ENCODE measurements at regions not wholly inside any gene's neighbourhood (a gene's known extent, or its start where the extent isn't known, plus 50 kb on each side); places are given as distances from the start of the nearest gene placed in this dataset.

DNA sequence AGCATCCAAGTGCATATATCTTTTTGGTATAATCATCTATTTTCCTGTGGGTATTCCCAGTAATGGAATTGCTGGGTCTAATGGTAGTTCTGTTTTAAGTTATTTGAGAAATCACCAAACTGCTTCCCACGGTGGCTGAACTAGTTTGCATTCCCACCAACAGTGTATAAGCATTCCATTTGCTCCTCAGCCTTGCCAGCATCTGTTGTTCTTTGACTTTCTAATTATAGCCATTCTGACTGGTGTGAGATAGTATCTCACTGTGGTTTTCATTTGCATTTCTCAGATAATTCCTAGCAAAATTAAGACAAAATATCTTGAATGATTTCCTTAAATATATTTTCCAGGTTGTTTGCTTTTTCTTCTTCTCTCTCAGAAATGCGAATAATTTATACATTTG, 341.1 kb downstream of the GBA3 start:
- no peak overlapping the region for H3K9ac ChIP-seq (ENCODE audit: low read depth, low read length, poor library complexity, severe bottlenecking)
- no peak overlapping the region for H2AFZ ChIP-seq (ENCODE audit: low read length)
- H3K79me2 ChIP-seq (ENCODE audit: insufficient read depth, low read length): no peaks in the 10 kb centered on the region
- H3K36me3 ChIP-seq (ENCODE audit: insufficient read depth, low read length): no peaks in the 10 kb centered on the region
- no peaks in the 10 kb centered on the region; the same call in 1 of the 2 replicates for H3K9me3 ChIP-seq (ENCODE audit: insufficient read depth, low read depth, low read length)
- no peaks in the 10 kb centered on the region for H3K4me1 ChIP-seq (ENCODE audit: insufficient read depth, low read length, poor library complexity, severe bottlenecking)
- no peaks in the 10 kb centered on the region for H3F3A ChIP-seq (ENCODE audit: low read depth)
- H3K4me3 ChIP-seq (ENCODE audit: low read length, poor library complexity, severe bottlenecking): no peak overlapping the region
- H3K27me3 ChIP-seq (ENCODE audit: insufficient read depth, low read length, poor library complexity, severe bottlenecking): no peaks in the 10 kb centered on the region
- H3K9me2 ChIP-seq (replicated peaks; ENCODE audit: low read depth, low read length): no peaks in the 10 kb centered on the region
- TF ChIP-seq EZH2phosphoT487 (IDR thresholded peaks at IDR 0.05; ENCODE audit: borderline replicate concordance): no peak
- TF ChIP-seq, protein P1, sequence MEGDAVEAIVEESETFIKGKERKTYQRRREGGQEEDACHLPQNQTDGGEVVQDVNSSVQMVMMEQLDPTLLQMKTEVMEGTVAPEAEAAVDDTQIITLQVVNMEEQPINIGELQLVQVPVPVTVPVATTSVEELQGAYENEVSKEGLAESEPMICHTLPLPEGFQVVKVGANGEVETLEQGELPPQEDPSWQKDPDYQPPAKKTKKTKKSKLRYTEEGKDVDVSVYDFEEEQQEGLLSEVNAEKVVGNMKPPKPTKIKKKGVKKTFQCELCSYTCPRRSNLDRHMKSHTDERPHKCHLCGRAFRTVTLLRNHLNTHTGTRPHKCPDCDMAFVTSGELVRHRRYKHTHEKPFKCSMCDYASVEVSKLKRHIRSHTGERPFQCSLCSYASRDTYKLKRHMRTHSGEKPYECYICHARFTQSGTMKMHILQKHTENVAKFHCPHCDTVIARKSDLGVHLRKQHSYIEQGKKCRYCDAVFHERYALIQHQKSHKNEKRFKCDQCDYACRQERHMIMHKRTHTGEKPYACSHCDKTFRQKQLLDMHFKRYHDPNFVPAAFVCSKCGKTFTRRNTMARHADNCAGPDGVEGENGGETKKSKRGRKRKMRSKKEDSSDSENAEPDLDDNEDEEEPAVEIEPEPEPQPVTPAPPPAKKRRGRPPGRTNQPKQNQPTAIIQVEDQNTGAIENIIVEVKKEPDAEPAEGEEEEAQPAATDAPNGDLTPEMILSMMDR (conservative IDR thresholded peaks at IDR 0.05; ENCODE audit: low read length): no peak
- H3K4me2 ChIP-seq (ENCODE audit: low read depth, low read length, poor library complexity, severe bottlenecking): no peak overlapping the region
- no peaks in the 10 kb centered on the region for H4K20me1 ChIP-seq (ENCODE audit: insufficient read depth, low read length, poor library complexity, severe bottlenecking)

DNA sequence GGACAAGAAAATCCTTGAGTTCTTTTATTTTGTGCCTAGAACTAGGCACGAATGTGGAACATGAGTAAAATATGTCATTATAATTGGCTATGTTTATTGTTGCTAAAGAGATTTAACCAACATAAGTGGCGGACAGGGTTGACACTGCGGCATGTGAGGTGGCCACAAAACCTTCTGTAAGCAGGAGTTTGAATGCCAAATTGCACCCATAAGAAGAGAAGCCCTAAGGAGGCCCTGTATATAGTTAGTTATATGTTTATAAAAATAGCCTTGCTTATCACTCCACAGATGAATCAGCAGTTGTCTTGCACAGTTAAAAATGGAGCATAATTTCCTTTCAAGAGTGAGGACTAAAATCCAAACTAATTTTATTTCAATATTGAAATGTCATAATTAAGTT, 336.1 kb downstream of the GBA3 start:
- Histone ChIP-seq H3K9me2 (replicated peaks; ENCODE audit: low read depth, low read length) (no peaks in the 10 kb centered on the region), H3K36me3 (ENCODE audit: insufficient read depth, low read length) (no peaks in the 10 kb centered on the region), H3K9ac (ENCODE audit: low read depth, low read length, poor library complexity, severe bottlenecking) (no peak overlapping the region), H3K4me1 (ENCODE audit: insufficient read depth, low read length, poor library complexity, severe bottlenecking) (no peaks in the 10 kb centered on the region), H3K4me2 (ENCODE audit: low read depth, low read length, poor library complexity, severe bottlenecking) (no peak overlapping the region), H3K27me3 (ENCODE audit: insufficient read depth, low read length, poor library complexity, severe bottlenecking) (no peaks in the 10 kb centered on the region), H3K4me3 (ENCODE audit: low read length, poor library complexity, severe bottlenecking) (no peak overlapping the region), H3F3A (ENCODE audit: low read depth) (no peaks in the 10 kb centered on the region), H3K9me3 (ENCODE audit: insufficient read depth, low read depth, low read length) (no peaks in the 10 kb centered on the region), H2AFZ (ENCODE audit: low read length) (no peak overlapping the region), H4K20me1 (ENCODE audit: insufficient read depth, low read length, poor library complexity, severe bottlenecking) (no peaks in the 10 kb centered on the region), H3K79me2 (ENCODE audit: insufficient read depth, low read length) (no peaks in the 10 kb centered on the region)
- TF ChIP-seq, protein P1 (conservative IDR thresholded peaks at IDR 0.05; ENCODE audit: low read length): no peak
- TF ChIP-seq EZH2phosphoT487 (IDR thresholded peaks at IDR 0.05; ENCODE audit: borderline replicate concordance): no peak

DNA sequence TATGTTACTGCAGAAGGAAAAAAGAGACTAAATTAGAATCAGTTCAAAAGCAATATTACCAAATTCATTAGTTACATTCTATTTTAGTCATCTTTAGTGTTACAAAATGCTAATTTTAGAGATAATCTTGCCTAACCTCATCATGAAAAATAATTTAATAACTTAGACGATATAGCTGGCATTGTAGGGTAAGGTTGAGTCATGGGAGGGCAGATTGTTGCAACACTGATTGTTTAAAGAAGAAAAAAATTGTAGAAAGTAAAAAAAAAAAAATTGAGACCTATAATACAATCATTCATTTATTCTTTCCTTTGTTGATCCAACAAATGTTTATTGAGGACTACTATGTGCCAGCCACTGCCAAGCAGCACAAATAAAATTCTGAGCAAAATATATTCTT, 330.9 kb downstream of the GBA3 start:
- Histone ChIP-seq H3K79me2 (ENCODE audit: insufficient read depth, low read length) (no peaks in the 10 kb centered on the region), H4K20me1 (ENCODE audit: insufficient read depth, low read length, poor library complexity, severe bottlenecking) (no peaks in the 10 kb centered on the region), H3K4me1 (ENCODE audit: insufficient read depth, low read length, poor library complexity, severe bottlenecking) (no peaks in the 10 kb centered on the region), H3F3A (ENCODE audit: low read depth) (no peaks in the 10 kb centered on the region), H3K4me2 (ENCODE audit: low read depth, low read length, poor library complexity, severe bottlenecking) (no peak overlapping the region), H3K27me3 (ENCODE audit: insufficient read depth, low read length, poor library complexity, severe bottlenecking) (no peaks in the 10 kb centered on the region), H3K9ac (ENCODE audit: low read depth, low read length, poor library complexity, severe bottlenecking) (no peak overlapping the region), H3K4me3 (ENCODE audit: low read length, poor library complexity, severe bottlenecking) (no peak overlapping the region), H3K36me3 (ENCODE audit: insufficient read depth, low read length) (no peaks in the 10 kb centered on the region), H3K9me3 (ENCODE audit: insufficient read depth, low read depth, low read length) (no peaks in the 10 kb centered on the region), H2AFZ (ENCODE audit: low read length) (no peak overlapping the region), H3K9me2 (replicated peaks; ENCODE audit: low read depth, low read length) (no peaks in the 10 kb centered on the region)
- TF ChIP-seq EZH2phosphoT487 (IDR thresholded peaks at IDR 0.05; ENCODE audit: borderline replicate concordance): no peak
- TF ChIP-seq, protein P1 (conservative IDR thresholded peaks at IDR 0.05; ENCODE audit: low read length): no peak
